HG03575 (cell line): ENCODE measurements at regions not wholly inside any gene's neighbourhood (a gene's known extent, or its start where the extent isn't known, plus 50 kb on each side); places are given as distances from the start of the nearest gene placed in this dataset.
"Not testable (repeated sequence)": the region's sequence is repeated elsewhere in the genome, so short reads cannot be mapped to it uniquely, and the experiment has no call there.

Experiments
- ATAC-seq: cut with Tn5 transposase; IDR thresholded peaks from one replicate; pipeline ENCODE4 v1.9.1; 2021; ENCODE audit not compliant: unreplicated experiment, insufficient number of reproducible peaks, low FRiP score; ENCODE audit errors: extremely low read depth

GRCh38 chr4:159410076-159410777 lies 307.3 kb downstream of the RAPGEF2 start:
- ATAC-seq: no peak

DNA sequence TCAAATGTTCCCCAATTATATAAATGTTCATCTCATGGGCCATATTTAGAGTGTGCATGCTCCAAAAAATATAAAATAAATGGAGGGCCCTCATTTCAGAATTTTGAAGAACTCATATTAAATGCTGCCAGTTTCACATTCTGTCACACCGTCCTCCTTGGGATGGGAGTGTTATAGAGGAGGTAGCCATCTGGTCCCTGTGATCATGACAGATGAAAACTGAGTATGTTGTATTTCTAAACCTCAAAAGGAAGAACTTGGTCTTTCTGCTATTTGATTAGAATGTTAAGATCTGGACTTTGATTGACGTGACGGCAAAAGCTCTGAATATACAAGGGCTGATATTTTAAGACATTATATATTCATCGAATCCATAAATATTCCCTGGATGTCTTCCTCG lies 308.0 kb downstream of the RAPGEF2 start:
- no peak for ATAC-seq

DNA sequence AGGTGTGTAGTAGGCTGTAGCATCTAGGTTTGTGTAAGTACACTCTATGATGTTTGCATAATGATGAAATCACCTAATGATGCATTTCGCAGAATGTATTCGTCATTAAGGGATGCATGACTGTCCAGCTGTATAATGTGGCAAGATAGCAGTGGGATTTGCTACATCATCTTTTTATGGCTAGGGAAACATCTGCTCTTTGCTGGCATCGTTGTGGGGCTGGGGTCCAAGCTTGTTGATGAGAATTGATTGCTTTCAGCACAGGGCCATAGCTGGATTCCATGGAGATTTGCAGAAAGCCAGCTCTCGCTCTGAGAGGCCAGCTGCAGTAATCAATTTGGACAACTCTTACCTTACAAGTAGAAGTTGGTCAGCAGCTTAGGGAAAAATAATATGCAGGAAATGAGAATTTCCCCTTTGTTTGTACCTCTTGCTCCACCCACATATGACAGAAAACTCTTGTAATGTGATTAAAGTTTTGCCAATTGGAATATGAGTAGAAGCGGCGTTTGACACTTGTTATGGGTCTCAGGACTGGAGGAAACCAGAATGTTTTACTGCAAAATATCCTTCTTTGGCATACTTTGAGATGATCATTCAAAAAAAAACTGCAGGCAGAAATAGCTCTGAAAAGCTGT lies 310.5 kb downstream of the RAPGEF2 start:
- no peak for ATAC-seq

DNA sequence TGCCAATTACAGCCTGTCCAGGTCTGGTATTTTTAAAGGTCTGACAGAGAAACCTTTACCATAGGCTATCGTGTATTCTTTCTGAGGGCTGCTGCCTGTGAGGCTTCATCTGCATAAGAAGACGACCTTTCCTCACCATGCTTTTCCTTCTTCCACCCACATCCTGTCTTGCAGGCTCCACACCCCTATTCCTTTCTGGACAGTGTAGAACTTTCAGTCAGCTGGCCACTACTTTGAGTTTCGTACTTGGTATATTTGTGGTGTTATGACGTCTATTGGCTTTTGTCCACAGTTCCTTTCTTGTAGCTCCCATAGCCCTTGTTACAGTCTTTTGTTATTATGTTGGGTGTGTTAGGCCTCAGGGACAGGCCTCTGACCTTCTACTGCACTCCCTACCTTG lies 311.4 kb downstream of the RAPGEF2 start:
- no peak for ATAC-seq

DNA sequence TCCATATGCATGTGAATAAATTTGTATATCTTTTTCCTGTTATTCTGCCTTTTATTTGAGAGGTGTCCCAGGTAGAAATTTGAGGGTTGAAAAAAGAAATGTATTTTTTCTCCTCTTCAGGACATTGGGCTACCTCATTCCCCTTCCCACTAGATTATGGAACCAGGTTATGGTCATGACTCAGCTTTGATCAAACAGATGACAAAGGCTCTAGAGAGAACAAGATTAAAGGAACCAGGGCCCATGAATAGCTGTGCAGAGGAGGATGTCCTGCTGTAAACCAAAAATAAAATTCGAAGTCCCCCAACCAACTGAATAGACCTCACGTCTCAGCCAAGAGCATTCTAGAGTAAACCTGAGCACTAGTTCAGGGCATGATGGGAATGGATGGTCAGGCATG lies 313.2 kb downstream of the RAPGEF2 start:
- no peak for ATAC-seq

GRCh38 chr4:159416996-159417395 lies 314.1 kb downstream of the RAPGEF2 start:
- no peak for ATAC-seq

DNA sequence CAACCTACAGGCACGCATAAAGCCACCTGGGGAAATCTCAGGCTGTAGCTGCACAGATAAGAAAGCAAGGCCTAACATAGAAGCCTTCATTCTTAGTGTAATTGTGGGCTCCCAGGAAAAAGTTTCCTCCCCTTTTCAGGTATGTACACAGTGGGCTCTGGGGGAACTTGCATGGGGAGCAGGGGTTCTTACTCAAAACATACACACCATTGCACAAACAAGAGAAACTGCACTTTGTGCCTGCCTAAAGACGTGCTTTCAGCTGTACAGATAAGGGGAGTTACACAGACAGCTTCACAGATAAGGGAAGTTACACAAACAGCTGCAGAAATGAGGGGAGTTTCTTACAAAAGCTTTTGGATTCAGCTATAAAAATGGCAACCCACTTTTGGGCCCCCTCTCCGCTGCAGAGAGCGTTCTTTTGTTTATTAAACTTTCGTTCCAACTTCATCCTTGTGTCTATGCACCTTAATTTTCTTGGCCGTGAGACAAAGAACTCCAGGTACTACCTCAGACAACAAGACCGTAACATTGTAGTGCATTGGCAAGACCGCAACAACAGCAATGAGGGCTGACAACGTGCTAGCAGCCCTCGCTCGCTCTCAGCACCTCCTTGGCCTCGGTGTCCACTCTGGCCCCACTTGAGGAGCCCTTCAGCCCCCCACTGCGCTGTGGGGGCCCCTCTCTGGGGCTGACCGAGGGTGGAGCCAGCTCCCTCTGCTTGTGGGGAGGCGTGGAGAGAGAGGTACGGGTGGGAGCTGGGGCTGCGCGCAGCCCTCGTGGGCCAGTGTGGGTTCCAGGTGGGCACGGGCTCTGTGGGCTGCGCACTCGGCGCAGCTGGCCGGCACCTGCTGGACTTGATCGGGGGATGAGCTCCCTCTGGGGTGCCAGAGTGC lies 317.5 kb downstream of the RAPGEF2 start:
- ATAC-seq: no peak

DNA sequence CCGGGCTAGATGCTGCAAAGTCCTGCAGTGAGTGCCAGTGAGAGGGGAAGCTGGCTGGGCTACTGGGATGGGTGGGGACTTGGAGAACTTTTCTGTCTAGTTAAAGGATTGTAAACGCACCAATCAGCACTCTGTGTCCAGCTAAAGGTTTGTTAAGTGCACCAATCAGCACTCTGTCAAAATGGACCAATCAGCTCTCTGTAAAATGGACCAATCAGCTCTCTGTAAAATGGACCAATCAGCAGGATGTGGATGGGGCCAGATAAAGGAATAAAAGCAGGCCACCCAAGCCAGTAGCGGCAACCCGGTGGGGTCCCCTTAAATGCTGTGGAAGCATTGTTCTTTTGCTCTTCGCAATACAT lies 318.2 kb downstream of the RAPGEF2 start:
- not testable (repeated sequence) for ATAC-seq

DNA sequence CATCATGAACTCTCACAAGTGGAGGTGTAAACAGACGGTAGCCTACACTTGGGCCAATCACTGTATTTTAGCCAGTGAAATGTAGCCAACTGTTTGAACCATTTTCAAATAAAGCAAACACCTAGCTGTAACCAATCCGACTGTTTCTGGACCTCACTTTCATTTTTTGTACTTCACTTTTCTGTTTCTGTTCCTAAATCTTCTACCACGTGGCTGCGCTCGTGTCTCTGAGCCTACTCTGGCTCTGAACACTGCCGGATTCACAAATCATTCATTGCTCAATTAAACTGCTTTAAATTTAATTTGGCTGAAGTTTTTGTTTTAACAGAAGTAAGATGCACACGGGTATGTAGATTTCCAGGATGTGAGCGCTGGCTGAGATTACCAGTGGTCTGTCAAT lies 319.1 kb downstream of the RAPGEF2 start:
- no peak for ATAC-seq

GRCh38 chr4:159422626-159423025 lies 319.7 kb downstream of the RAPGEF2 start:
- ATAC-seq: no peak

GRCh38 chr4:159425737-159426305 lies 322.9 kb downstream of the RAPGEF2 start:
- no peak for ATAC-seq

DNA sequence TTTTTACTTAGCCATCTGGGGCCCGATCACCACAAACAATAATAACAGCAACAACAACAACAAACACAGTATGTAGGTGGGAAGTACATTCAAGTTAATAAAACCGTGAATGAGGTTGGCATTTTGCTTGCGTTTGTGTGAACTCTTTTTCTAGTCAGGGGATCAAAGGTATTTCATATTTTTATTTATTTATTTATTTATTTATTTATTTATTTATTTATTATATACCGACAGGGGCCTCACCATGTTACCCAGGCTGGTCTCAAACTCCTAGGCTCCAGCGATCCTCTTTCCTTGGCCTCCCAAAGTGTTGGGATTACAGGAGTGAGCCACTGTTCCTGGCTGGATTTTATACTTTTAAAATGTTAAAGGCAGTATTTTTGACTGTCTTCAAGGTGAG lies 325.4 kb downstream of the RAPGEF2 start:
- ATAC-seq: no peak

DNA sequence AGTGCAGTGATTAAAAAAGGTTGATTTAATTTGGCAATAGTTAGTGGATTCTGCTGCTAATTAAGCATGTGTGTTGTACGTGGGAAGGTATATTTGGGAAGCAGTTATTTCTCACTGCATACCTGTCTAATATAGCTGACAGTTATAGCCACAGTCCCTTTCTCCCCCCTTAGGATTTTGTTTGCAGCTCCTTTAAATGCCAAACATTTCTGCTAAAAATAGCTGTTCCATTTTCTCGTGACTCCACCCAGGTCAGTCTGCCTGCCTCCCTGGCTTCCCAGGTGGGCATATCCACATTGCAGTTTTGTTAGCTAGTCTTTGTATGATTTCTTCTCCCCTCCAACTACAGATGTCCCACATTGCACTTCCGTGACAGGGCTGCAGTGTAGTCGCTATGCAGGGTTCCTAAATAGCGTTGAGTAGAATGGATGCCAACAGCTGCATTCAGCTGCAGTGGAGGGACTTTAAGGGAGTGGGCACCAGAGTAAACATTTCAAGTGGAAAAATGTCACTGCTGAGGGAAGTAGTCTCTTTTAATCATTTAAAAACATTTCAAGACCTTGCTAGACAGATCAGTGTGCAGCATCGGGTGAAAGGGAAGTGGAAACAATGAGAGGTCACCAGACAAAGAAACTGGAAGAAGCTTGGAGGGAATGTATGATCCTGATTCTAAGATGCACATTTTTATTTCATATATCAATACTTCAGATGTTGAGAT lies 326.3 kb downstream of the RAPGEF2 start:
- no peak for ATAC-seq

- ATAC-seq: no peak
These were observed 326.8 kb downstream of the RAPGEF2 start for GRCh38 chr4:159429693-159430035.

DNA sequence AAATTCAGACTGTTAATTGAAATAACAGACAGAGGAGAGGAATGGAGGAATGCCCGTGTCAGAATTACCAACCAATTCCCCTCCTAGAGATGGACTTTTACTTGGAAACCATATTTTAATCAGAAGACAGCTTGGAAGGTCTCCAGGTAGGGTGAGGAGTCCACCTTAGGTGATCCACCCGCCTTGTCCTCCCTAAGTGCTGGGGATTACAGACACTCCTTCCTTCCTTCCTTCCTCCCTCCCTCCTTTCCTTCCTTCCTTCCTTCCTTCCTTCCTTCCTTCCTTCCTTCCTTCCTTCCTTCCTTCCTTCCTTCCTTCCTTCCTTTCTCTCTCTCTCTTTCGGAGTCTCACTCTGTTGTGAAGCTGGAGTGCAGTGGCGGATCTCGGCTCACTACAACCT lies 328.0 kb downstream of the RAPGEF2 start:
- no peak for ATAC-seq

GRCh38 chr4:159432436-159432835 lies 329.6 kb downstream of the RAPGEF2 start:
- no peak for ATAC-seq

DNA sequence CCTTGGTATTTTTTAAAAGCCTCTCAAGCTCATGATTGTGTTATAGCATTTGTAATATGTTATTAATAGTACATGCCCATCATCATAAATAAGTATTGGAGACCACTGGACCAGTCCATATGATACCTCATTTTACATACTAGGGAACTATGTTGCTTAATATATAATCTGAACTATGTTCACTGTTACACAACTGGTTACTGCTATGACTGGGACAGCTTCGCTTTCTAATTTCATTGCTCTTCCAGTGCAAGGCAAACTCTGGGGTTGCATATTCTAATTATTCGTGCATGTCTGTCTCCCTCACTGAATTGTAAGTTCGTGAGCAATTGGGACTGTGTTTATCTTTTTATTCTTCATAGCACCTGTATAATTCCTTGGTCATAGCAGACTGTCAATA lies 330.5 kb downstream of the RAPGEF2 start:
- no peak for ATAC-seq

- no peak for ATAC-seq
These were observed 331.4 kb downstream of the RAPGEF2 start for GRCh38 chr4:159434114-159434870.

- ATAC-seq: no peak
These were observed 332.0 kb downstream of the RAPGEF2 start for GRCh38 chr4:159434871-159435241.
